ENCODE measurements at regions not wholly inside any gene's neighbourhood (a gene's known extent, or its start where the extent isn't known, plus 50 kb on each side); places are given as distances from the start of the nearest gene placed in this dataset.

DNA sequence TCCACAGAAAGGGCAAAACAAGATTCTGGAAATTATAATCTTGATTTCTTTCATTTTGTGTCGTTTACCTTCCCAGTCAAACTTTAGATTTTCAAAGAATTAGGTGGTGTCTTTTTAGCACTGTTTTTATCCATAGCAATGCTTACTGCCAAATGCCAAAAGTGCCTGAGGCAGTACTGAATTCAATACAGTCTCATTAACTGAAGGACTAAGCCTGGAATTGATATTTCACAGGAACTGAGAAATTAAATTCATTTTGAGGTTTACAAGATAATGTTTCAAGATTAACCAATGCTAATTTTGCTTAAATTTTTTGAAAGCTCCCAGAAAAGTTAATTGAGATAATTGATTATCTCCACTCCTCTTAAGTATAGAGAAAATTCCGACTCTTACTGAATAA, 68.8 kb upstream of the ARHGAP24 start:
- DNase-seq = no peak

DNA sequence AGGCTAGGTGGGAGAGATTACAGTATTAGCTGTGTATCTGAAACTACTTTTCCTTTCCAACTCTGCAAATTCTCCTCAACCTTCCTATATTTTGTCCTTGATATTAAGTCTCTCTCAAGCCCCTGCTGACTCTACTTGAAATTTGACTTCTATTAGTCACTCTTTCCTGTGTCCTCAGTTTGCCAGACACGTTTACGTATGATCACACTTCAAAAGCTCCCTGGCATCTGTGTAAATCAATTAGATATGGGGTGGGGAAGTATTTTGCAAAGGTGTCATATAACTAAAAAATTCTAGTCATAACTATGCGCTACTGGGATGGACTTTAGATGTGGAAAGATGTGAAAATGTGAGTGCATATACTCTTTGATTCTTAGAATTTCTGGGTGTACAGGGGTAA, 67.4 kb upstream of the ARHGAP24 start:
- DNase-seq = no peak

DNA sequence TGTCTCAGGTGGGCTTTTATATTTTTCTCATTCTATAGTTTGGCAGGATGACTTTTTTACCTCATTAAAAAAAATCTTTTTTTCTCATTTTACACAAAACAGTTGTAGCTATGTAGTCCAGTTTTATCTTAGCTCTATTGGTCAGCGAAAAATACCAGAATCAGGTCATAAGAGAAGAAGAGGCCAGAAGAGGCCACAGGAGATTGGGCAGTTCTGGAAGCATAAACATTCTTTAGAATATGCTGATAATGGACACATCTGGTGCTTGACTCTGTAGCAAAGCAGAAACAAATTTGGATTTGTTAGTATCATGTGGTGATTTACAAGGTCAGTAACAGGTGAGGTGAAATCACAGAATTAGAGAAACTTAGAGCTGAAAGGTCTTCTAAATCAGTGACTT, 66.6 kb upstream of the ARHGAP24 start:
- no peak for DNase-seq

DNA sequence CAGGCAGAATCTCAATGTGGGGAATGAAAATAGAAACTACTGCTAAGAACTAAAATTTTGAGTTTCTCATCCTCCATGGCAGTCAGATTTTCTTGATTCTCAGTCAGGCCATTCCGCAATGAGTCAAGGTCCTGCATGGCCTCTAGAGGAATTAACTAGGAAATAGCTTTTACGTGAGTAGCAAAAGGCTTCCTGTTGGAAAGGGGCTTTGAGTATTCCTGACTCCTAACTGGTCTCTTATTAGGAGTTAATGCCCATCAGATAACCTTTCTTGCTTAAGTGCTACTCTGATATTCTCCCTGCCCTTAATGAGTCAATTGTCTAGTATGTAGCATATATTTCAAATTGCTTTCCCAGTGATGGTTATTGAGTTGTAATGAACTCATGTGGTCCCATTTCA, 65.7 kb upstream of the ARHGAP24 start:
- DNase-seq = no peak

DNA sequence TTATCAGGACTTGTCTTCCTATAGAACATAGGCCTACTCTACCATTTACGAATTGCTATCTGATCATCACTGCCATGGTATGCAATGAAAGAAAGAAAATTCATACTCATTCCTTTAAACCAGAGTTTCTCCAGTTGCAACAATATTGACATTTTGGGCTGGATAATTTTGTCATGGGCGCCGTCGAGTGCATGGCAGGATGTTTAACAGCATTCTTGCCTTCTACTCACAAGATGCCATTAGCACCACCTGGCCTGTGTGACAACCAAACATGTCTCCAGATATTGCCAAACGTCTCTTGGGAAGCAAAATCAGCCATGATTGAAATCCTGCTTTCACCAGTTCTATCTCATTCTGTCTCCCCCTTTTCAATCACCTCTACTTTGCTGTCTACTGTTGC, 63.6 kb upstream of the ARHGAP24 start:
- no peak for DNase-seq

DNA sequence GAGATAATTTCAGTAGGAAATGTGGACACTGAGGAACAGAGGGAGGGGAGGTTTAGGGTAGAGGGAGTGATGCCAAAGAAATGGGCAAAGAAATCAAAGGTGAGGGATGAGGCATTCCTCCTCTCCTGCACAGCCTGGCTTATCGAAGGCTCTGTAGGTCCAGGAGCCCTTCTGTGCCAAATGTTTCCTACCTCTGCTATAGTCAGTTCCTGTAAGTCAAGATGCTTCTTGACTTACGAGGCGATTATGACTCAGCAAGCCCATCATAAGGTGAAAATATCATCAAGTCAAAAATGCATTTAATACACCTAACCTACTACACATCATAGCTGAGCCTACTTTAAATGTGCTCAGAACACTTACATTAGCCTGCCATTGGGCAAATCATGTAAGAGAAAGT, 60.0 kb upstream of the ARHGAP24 start:
- DNase-seq = no peak

DNA sequence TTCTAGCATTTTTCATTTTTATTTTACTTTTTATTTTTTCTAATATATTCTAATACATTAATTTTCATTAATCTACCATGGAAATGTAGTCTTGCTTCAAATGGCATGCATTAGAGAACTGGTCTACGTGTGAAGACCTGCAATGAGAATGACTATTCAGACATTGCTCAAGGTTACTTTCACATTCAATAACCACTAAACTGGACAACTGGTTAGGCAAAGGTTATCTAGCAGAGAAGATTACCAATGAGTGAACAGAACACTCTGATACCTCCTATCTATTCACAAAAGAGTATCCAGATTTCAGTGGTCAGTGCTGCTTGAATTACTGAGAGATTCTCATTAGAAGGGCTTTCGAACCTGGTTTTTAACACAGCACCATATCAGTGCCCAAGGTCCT, 58.9 kb upstream of the ARHGAP24 start:
- no peak for DNase-seq

DNA sequence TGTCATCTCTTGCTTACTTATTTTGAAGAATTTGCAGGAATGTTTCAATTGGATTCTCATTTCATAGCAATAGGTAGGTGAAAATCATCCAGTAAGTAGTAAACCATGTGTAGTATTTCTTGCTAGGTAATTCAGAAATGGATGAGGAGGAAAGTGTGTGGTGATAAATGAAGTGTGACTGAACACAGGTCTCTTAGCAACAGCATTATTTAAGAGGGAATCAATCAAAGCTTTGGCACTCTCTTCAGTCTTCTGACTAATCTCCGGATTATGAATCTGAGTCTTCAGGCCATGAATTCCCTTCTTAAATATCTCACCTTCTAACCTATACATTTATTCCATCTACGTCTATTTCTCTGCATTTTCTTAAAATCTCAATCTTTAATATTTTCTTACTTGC, 55.8 kb upstream of the ARHGAP24 start:
- DNase-seq = no peak

DNA sequence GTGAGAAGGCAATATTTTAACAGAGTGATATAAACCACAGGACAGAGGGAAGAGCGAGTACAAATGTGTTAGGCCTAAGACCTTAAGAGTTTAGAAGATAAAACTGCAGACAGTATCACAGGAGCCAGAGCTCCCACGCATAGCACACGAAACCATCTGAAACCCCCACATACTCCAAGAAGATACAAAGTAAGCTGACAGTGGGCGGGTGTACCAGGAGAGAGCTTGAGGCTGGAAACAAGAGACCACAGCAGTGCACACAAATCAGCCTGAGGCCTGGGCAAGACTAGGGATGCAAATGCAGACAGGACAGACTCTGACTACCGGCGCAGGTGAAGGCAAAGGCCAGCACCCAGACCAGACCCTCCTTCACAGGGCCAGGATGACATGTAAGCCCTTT, 54.1 kb upstream of the ARHGAP24 start:
- DNase-seq = no peak

DNA sequence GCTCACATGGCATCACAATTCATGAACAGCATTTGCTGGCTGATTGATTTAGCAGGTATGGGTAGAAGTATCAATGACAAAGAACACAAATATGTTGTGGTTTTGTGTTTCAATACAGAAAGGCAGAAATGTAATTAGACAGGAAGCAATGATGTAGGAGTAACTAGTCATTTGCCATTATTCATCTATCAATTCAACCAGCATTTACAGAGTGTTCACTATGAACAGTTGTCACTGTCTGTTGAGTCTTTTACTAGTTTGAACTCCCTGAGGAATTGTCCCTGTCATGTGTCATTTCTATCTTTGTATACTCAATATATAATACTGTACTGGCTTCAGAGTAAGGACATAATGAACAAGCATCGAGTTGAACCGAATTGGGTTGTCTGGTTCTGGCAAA, 51.5 kb upstream of the ARHGAP24 start:
- DNase-seq = no peak

All from AML-193 (cell line).